ENCODE measurements at regions not wholly inside any gene's neighbourhood (a gene's known extent, or its start where the extent isn't known, plus 50 kb on each side); places are given as distances from the start of the nearest gene placed in this dataset.

DNA sequence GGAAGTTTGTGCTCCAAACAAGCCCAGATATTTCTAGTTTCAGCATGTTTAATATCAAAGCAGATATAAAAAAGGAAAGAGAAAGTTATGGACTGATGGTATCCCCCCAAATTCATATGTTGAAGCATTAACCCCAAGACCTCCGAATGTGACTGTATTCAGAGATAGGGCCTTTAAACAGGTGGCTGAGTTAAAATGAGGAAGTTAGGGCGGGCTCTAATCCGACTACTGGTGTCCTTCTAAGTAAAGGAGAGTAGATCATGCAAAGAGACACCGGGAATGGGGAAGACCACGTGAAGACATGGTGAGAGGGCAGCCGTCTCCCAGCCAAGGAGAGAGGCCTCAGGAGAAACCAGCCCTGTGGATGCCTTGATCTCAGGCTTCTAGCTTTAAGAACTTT lies 324.1 kb upstream of the KIF2A start:
- intact Hi-C loops (cut with DNase I; ENCODE audit: low total_unique reads): no loop called here
- WGBS, 2 donors: 69 to 76% methylated on average over 6 of the region's 6 CpGs
- H3K4me3 ChIP-seq (ENCODE audit: low read depth, poor library complexity, severe bottlenecking): no peak overlapping the region
- TF ChIP-seq POLR2A (IDR thresholded peaks at IDR 0.05): no peak
- TF ChIP-seq, protein P1, sequence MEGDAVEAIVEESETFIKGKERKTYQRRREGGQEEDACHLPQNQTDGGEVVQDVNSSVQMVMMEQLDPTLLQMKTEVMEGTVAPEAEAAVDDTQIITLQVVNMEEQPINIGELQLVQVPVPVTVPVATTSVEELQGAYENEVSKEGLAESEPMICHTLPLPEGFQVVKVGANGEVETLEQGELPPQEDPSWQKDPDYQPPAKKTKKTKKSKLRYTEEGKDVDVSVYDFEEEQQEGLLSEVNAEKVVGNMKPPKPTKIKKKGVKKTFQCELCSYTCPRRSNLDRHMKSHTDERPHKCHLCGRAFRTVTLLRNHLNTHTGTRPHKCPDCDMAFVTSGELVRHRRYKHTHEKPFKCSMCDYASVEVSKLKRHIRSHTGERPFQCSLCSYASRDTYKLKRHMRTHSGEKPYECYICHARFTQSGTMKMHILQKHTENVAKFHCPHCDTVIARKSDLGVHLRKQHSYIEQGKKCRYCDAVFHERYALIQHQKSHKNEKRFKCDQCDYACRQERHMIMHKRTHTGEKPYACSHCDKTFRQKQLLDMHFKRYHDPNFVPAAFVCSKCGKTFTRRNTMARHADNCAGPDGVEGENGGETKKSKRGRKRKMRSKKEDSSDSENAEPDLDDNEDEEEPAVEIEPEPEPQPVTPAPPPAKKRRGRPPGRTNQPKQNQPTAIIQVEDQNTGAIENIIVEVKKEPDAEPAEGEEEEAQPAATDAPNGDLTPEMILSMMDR (IDR thresholded peaks at IDR 0.05): no peak
- no peak for DNase-seq (ENCODE audit: low spot score in 2 of 2)

DNA sequence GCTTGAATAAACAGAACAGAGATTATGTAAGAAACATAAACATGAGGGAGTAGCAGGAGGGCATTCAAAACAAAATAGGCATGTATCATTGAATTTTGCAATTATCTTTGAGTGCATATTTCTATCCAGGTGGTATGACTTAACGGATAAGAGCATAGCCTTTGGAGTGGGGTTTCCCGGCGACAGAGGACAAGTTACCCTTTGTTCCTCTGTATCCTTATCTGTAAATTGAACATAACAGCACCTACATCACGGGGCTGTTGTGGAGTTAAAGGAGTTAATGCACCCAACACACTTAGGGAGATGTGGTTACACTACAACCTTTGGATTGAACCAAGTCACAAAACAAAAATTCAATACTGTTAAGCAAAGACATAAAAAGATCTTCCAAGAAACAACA lies 314.6 kb upstream of the KIF2A start:
- 79 to 83% methylated on average over 4 of the region's 4 CpGs for WGBS, 2 donors
- no peak for DNase-seq (ENCODE audit: low spot score in 2 of 2)
- intact Hi-C loops (cut with DNase I; ENCODE audit: low total_unique reads): no loop called here
- H3K4me3 ChIP-seq (ENCODE audit: low read depth, poor library complexity, severe bottlenecking): no peak overlapping the region
- no peak for TF ChIP-seq POLR2A (IDR thresholded peaks at IDR 0.05)
- TF ChIP-seq, protein P1 (IDR thresholded peaks at IDR 0.05): no peak

GRCh38 chr5:61991866-61992265 lies 314.1 kb upstream of the KIF2A start:
- 46 to 49% methylated on average over 2 of the region's 2 CpGs for WGBS, 2 donors
- intact Hi-C loops (cut with DNase I; ENCODE audit: low total_unique reads): no loop called here
- H3K4me3 ChIP-seq (ENCODE audit: low read depth, poor library complexity, severe bottlenecking): no peak overlapping the region
- no peak for DNase-seq (ENCODE audit: low spot score in 2 of 2)
- TF ChIP-seq, protein P1 (IDR thresholded peaks at IDR 0.05): no peak
- TF ChIP-seq POLR2A (IDR thresholded peaks at IDR 0.05): no peak

GRCh38 chr5:61993295-61993927 lies 312.6 kb upstream of the KIF2A start:
- H3K4me3 ChIP-seq (ENCODE audit: low read depth, poor library complexity, severe bottlenecking): no peak overlapping the region
- TF ChIP-seq, protein P1 (IDR thresholded peaks at IDR 0.05): no peak
- TF ChIP-seq POLR2A (IDR thresholded peaks at IDR 0.05): no peak
- no peak for DNase-seq (ENCODE audit: low spot score in 2 of 2)
- 63 to 81% methylated on average over 7 of the region's 7 CpGs for WGBS, 2 donors
- intact Hi-C loops (cut with DNase I; ENCODE audit: low total_unique reads): no loop called here

GRCh38 chr5:61994171-61994570 lies 311.8 kb upstream of the KIF2A start:
- 57 to 77% methylated on average over 1 of the region's 1 CpG for WGBS, 2 donors
- H3K4me3 ChIP-seq (ENCODE audit: low read depth, poor library complexity, severe bottlenecking): no peak overlapping the region
- intact Hi-C loops (cut with DNase I; ENCODE audit: low total_unique reads): no loop called here
- no peak for DNase-seq (ENCODE audit: low spot score in 2 of 2)
- no peak for TF ChIP-seq POLR2A (IDR thresholded peaks at IDR 0.05)
- TF ChIP-seq, protein P1 (IDR thresholded peaks at IDR 0.05): no peak

GRCh38 chr5:61995486-61995885 lies 310.5 kb upstream of the KIF2A start:
- TF ChIP-seq, protein P1 (IDR thresholded peaks at IDR 0.05): no peak
- no peak for TF ChIP-seq POLR2A (IDR thresholded peaks at IDR 0.05)

More at GRCh38 chr5:61995486-61995885, 310.5 kb upstream of the KIF2A start:
- H3K4me3 ChIP-seq (ENCODE audit: low read depth, poor library complexity, severe bottlenecking): no peak overlapping the region
- intact Hi-C loops (cut with DNase I; ENCODE audit: low total_unique reads): no loop called here
- WGBS, 2 donors: 63 to 72% methylated on average over 2 of the region's 2 CpGs
- DNase-seq (ENCODE audit: low spot score in 2 of 2): no peak

All from lower leg skin (tissue), 4 donors.